Activated T-cell treated with anti-CD3 and anti-CD28 coated beads, Interleukin-2, amount 50 U/mL, for 48 hours (primary cell): ENCODE measurements at regions not wholly inside any gene's neighbourhood (a gene's known extent, or its start where the extent isn't known, plus 50 kb on each side); places are given as distances from the start of the nearest gene placed in this dataset.
"Not testable (repeated sequence)": the region's sequence is repeated elsewhere in the genome, so short reads cannot be mapped to it uniquely, and the experiment has no call there.

ENCODE experiments used
- DNase-seq, 2 experiments: peaks; one replicate each; pipeline ENCODE4 v3.0.0-alpha.2; 2020

GRCh38 chr5:110255194-110255593 lies 471.3 kb downstream of the TMEM232 start:
- no peak for DNase-seq

- no peak for DNase-seq
Observed at GRCh38 chr5:110256298-110256697, 470.2 kb downstream of the TMEM232 start.

- DNase-seq = no peak
Observed at GRCh38 chr5:110257971-110258370, 468.5 kb downstream of the TMEM232 start.

DNA sequence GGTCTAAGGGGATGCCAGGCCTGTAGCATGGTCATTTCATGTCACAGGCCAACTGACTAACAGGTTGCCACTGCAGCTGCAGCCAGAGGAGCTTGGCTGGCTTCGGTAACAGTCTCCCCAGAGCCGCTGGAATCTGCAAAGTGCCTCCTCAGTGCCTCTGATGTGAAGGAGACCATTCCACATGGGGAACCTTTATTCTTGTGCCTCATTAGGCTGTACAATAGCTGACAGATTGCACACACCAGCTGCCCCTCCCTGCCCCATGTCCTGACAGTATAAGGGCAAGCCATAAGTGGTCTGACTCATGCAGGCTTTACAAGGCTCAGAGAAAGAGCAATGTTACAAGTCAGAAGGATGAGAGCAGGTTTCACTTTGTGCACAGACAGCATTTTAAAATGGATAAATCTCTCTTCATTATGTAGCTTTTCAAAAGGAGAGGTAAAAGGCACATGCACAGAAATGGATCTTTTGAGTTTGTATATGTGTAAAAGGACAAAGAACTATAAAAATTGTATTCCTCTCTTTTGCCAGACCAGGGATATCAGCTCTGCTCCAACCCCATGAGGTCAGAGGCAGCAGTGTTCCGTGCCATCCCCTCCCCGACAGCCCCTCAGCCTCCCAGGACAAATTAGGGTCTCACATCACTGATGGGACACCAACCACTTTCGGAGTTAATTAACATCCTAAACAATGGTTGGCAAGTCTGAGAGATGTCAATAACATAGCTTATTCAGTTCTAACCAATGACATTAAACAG lies 467.8 kb downstream of the TMEM232 start:
- no peak for DNase-seq

GRCh38 chr5:110262749-110263148 lies 463.7 kb downstream of the TMEM232 start:
- no peak for DNase-seq

DNA sequence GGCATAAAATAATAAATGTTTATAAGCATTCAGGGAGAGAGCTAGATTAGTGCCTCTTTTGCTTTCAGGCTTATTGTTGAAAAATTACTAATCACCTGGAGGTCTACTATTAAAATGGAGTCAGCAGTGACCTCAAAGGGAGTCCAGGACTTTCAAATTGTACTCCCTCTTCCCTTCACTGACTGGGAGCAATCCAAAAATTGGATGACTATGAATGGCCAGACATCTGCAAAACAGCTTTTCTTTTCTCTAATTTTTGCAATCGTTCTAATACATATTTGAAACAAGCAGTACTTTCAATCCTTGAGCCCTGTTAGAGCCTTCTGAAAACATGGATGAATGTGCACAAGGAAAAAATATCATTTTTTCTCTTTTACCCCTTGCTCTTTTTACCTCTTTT lies 461.8 kb downstream of the TMEM232 start:
- DNase-seq = no peak

DNA sequence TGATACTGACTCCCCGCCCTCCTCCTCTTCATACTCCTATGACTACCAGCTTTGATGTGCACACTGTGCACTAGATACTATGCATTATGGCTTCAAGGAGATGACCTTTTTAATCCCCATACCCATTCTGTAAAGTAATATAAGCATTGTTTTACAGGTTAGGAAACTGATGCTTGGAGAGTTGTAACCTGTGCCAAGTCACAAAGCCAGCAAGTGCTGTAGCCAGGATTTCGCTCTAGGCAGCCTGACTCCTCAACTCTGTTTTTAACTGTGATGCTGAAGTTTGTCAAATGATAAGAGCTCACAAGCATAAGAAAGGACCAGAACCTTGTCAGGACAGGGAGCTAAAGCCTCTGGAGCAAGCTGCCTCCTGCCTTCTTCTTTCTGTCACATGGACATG lies 461.3 kb downstream of the TMEM232 start:
- DNase-seq = no peak

DNA sequence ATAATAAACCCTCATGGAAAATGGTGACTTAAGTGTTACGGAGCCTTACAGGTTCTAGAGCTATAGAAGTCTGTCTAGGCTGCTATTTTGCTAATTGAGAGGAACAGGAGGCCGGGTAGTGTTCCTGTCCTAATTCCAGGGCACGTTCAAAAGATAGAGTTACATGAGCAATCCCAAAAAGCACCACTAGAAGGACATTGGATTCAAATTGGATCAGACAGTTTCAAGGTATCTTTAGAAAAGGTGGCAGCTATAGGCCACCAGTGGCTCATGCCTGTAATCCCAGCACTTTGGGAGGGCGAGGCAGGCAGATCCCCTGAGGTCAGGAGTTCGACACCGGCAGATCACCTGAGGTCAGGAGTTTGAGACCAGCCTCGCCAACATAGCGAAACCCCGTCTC lies 458.8 kb downstream of the TMEM232 start:
- no peak for DNase-seq

DNA sequence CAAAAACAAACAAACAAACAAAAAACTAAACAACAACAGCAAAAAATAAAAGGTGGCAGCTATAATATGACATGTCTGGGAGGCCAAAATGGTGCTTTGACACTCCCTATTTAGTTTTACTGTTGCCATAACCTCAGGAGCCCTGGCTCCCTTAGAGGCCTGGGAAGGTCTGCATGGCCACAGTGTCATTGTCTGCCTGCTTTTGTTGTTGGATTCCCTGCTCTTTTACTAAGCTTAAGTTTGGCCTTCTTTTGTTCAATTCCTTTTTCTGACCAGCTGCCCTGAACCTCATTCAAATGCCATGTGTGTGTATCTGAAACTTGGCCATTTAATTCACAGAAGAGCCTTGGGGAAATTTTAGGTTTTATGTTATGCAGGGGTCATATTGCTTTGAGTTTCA lies 458.2 kb downstream of the TMEM232 start:
- no peak for DNase-seq

GRCh38 chr5:110268985-110269384 lies 457.5 kb downstream of the TMEM232 start:
- DNase-seq = no peak

DNA sequence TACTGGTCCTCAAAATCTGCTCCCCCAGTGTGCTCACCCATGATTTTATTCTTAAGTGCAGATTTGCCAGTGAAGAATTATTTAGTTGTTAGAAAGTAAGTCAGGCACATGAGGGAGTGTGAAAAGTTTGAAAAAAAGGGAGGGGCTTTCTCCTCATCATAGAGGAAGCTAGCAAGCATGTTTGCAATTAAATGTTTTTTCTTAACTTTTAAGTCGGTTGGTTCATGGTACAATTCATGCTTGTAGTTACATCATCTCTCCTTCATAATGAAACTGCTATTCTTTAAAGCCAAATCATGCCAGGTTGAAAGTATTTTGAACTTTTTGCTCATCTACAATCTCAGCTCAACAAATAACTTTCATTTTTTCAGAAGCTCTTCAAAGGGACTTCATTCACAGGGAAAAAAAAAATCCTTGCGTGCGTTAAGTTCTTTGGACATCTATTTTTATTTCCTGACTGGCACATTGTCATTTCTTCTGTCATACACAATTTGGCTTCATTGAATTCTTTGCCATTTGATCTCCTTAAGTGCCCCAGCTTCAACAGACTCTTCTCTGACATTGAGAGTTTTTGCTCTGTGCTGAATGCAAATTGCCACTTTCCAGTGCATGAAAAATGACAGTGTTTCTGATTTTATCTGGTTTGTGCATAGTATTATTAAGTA lies 456.9 kb downstream of the TMEM232 start:
- no peak for DNase-seq

DNA sequence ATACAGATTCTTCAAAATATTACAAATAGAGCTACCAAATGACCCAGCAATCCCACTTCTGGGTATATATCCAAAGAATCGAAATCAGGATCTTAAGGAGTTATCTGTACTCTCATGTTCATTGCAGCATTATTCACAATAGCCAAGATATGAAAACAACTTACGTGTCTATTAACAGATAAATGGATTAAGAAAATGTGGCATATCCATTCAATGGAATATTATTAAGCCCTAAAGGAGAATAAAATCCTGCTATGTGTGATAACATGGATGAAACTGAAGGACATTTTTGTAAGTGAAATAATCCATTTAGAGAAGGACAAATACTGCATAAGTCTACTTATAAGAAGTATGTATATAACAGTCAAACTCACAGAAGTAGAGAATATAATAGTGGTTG lies 450.6 kb downstream of the TMEM232 start:
- no peak for DNase-seq

DNA sequence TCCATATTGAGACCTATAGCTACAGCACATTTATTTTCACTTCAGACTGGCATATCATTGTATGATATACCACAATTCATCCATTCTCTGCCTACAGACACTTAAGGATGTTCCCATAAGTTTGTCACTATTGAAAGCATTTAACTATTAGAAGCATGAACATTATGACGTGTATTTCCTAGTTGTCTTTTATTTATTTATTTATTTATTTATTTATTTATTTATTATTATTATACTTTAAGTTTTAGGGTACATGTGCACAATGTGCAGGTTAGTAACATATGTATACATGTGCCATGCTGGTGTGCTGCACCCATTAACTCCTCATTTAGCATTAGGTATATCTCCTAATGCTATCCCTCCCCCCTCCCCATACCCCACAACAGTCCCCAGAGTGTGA lies 448.0 kb downstream of the TMEM232 start:
- not testable (repeated sequence) for DNase-seq

- DNase-seq = not testable (repeated sequence)
Observed at GRCh38 chr5:110284121-110284520, 442.4 kb downstream of the TMEM232 start.

GRCh38 chr5:110288766-110289511 lies 437.5 kb downstream of the TMEM232 start:
- no peak for DNase-seq

- no peak for DNase-seq
Observed at GRCh38 chr5:110289512-110289810, 437.0 kb downstream of the TMEM232 start.

GRCh38 chr5:110290542-110290941 lies 435.9 kb downstream of the TMEM232 start:
- no peak for DNase-seq

DNA sequence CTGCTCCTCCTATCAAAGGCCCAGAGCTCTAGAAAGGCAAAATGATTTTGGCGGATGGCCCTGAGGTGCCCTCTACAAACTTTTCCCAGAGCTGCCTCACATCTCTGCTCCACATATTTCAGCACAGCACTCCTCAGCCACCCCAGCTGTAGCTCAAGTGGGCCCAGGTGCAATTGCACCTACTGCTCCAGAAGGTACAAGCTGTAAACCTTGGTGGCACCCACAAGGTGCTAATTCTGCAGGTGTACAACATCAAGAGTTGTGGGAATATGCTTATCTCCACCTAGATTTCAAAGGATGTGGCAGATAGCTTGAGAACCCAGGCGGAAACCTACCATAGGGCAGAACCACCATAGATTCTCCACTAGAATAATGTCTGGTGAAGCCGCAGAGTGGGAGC lies 432.2 kb downstream of the TMEM232 start:
- no peak for DNase-seq

DNA sequence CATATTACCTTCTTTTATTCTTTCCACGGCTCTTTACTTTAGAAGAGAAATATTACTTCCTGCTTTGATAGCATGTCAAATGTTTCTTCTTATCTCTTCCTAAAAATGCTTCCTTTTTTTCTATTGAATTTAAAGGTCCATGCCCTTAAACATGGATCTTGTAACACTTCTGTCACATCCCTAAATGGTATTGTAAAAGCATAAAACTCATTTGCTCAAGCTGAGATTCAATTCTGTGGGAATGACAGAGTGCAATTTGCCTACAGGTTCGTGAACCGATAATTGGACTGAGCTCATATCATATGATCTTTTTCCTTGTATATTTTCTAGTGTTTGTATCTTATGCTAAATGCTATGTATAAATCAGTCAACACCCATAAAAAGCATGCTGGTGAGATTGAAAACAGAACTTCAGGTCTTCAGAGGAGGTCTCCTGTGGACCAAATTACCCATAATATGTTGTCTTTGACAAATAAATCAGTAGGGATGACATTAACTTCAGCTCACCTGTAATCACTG lies 429.3 kb downstream of the TMEM232 start:
- DNase-seq = no peak

DNA sequence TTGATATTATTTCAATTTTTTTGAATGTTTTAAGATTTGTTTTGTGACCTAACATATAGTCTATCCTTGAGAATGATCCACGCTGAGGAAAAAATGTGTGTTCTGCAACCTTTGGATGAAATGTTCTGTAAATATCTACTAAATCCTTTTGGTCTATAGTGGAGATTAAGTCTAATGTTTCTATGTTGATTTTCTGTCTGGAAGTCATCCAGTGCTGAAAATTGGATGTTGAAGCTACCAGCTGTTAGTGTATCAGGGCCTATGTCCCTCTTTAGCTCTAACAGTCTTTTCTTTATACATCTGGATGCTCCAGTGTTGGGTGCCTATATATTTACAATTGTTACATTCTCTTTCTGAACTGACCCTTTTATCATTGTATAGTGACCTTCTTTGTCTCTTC lies 422.3 kb downstream of the TMEM232 start:
- DNase-seq = no peak

- no peak for DNase-seq
Observed at GRCh38 chr5:110306650-110307049, 419.8 kb downstream of the TMEM232 start.

- DNase-seq = no peak
Observed at GRCh38 chr5:110309222-110309621, 417.2 kb downstream of the TMEM232 start.

- DNase-seq = not testable (repeated sequence)
Observed at GRCh38 chr5:110316566-110316965, 409.9 kb downstream of the TMEM232 start.

DNA sequence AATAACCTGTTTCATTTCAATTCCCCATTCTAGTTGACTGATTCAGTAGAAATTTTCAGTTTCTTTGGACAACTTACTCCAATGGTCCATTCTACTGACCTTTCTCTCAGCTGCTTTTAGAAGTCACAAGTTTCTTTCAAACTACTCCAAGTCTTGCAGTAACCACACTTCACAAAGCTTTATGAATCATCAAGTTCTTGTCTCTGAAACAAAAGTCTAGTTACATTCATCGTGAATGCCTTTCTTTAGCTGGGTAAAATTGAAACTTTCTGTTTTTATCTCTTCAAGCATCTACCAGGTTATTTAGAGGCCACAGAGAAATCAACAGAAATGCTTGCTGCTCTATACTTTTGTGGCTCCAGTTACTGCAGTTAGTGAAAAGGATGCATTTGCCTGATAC lies 405.4 kb downstream of the TMEM232 start:
- DNase-seq = no peak
